GM12878 (cell line): ENCODE measurements at regions not wholly inside any gene's neighbourhood (a gene's known extent, or its start where the extent isn't known, plus 50 kb on each side); places are given as distances from the start of the nearest gene placed in this dataset.

Source experiments
- BRCA1 ChIP-seq: IDR thresholded peaks from 2 replicates; pipeline ENCODE4 v1.6.1; 2011; ENCODE audit warnings: low read depth, low read length, improper control_type of control experiment
- EP300 ChIP-seq, 2 experiments: fragments of 150-350 bp in 1 of 2; IDR thresholded peaks; 2 replicates each; pipeline ENCODE4 v1.6.1; 2011 to 2012; ENCODE audit warnings: low read depth in 2 of 2, low read length in 2 of 2, borderline replicate concordance in 1 of 2, improper control_type of control experiment in 1 of 2, inconsistent platforms in 1 of 2; ENCODE audit not compliant: control insufficient read depth in 1 of 2
- HDAC6 ChIP-seq: fragments of 200-600 bp; sonication (generic); IDR thresholded peaks from one replicate; pipeline ENCODE4 v1.8.0; 2017; ENCODE audit warnings: antibody characterized with exemption; ENCODE audit not compliant: unreplicated experiment
- MYC ChIP-seq: IDR thresholded peaks from 2 replicates; pipeline ENCODE4 v1.6.1; 2011; ENCODE audit warnings: mild to moderate bottlenecking, low read length, moderate library complexity, inconsistent platforms; ENCODE audit not compliant: insufficient read depth, insufficient replicate concordance, insufficient read length, severe bottlenecking
- POLR2A ChIP-seq: IDR thresholded peaks from 2 replicates; pipeline ENCODE4 v1.6.1; 2011; ENCODE audit warnings: low read depth, mild to moderate bottlenecking, low read length
- RFX5 ChIP-seq: IDR thresholded peaks from 2 replicates; pipeline ENCODE4 v1.6.1; 2011; ENCODE audit warnings: low read depth, low read length, improper control_type of control experiment

DNA sequence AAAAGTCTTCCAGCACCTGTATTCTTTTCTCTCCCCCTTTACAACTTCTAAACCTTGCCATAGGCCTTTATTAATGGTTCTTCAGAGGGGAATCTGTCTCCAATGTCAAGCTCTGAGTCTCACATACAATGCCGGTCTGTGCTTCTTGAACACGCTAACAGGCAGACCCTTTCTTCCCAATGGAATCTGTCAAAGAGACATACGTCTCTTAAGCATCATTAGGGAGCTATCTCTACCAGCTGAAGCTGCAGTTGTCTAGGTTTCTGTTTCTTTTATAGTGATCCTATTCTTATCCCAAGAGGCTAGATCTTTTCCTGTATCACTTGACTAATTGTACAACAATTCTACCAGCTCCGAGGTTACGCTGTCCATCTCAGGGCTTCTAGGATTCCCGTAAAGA lies 560.8 kb upstream of the NBEA start:
- TF ChIP-seq HDAC6 (no peak), MYC (no peak), EP300 (IDR thresholded peaks at IDR 0.05; ENCODE audit: borderline replicate concordance in 1 of 2, control insufficient read depth in 1 of 2, low read depth in 2 of 2, low read length in 2 of 2) (no peak), POLR2A (no peak), BRCA1 (no peak), RFX5 (no peak)
